ENCODE measurements at regions not wholly inside any gene's neighbourhood (a gene's known extent, or its start where the extent isn't known, plus 50 kb on each side); places are given as distances from the start of the nearest gene placed in this dataset.
A peak's percentile ranks its signal among the peaks of the same experiment; 100 is the strongest.

DNA sequence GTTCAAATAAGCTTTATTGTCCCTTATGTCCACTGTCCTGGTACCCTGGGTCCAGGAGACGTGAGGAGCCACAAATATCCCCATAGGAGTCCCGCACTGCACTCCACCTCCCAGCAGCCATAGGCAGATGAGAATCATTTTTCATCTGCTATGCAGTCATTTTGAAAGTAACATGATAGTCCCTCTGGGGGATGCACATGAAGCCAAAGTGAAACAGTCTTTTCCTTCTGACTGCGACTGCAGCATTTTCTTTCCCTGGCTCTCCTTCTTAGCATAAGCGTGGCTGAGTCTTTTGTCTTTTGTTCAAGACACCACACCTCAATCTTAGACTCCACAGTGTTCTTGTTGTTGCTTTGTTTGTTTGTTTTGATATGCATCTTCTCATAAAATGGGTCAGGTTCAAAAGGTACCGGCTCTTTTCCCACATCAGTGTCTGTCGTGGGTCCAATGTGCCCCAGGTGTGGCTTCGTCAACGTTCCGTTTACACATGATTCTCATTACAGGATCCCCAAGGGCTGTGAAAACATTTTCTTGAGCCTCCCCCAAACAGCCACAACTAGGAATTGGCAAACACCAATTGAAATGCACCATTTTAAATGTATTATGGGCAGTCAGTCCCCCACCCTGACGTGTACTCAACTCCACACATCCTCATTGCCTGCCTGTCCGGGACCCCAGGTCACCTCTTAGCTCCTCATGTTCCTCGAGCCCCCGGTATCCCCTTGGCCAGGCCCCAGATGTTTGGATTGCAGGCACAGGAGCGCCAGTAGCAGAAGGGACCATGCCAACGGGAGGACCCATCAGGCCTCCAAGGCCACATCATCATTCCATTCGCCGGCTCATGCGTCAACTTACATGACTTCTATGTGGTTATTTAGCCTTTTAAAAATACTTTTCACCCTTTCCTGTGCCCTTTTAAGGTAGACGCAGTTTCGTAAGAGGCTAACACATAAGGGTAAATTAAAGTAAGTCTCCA is 237.8 kb upstream of the DAPK1 start:
- no peak overlapping the region for H3K4me3 ChIP-seq (ENCODE audit: low read length)
- peak overlapping the region; percentile 16 for H3K4me2 ChIP-seq (ENCODE audit: low read length)
- H3K36me3 ChIP-seq (ENCODE audit: insufficient read depth, low read length): no peaks in the 10 kb centered on the region
- no peak overlapping the region for H3K9ac ChIP-seq (ENCODE audit: low read depth, low read length)
- H3K9me3 ChIP-seq (replicated peaks; ENCODE audit: low read length): no peaks in the 10 kb centered on the region
- H3K27me3 ChIP-seq (ENCODE audit: control insufficient read depth, insufficient read depth, low read length): no peaks in the 10 kb centered on the region
- peaks cover 22% of the 10 kb centered on the region for H3K4me1 ChIP-seq (ENCODE audit: control insufficient read depth, insufficient read depth, low read length)

DNA sequence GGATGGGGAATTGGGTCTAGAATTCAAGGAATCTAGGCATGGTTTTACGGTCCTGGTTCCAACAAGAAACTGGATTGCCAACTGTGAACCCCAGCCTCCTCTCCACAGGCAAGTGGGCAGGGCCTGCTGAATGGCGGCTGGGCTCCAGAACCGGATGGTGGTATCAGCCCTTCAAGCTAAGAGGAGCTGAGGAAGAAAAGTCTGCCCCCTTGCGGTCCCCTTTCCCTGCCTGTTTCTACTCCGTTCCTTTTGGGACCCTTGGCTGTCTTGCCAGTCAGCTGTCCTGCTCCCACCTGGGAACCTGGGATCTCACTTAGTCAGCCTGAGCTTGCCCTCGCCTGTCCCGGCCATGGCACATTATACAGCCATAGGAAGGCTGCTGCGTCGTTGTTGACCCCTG is 234.4 kb upstream of the DAPK1 start:
- Histone ChIP-seq H3K4me1 (ENCODE audit: control insufficient read depth, insufficient read depth, low read length) (peaks cover 29% of the 10 kb centered on the region), H3K4me3 (ENCODE audit: low read length) (no peak overlapping the region), H3K9ac (ENCODE audit: low read depth, low read length) (no peak overlapping the region), H3K27me3 (ENCODE audit: control insufficient read depth, insufficient read depth, low read length) (no peaks in the 10 kb centered on the region), H3K9me3 (replicated peaks; ENCODE audit: low read length) (no peaks in the 10 kb centered on the region), H3K4me2 (ENCODE audit: low read length) (no peak overlapping the region), H3K36me3 (ENCODE audit: insufficient read depth, low read length) (no peaks in the 10 kb centered on the region)

DNA sequence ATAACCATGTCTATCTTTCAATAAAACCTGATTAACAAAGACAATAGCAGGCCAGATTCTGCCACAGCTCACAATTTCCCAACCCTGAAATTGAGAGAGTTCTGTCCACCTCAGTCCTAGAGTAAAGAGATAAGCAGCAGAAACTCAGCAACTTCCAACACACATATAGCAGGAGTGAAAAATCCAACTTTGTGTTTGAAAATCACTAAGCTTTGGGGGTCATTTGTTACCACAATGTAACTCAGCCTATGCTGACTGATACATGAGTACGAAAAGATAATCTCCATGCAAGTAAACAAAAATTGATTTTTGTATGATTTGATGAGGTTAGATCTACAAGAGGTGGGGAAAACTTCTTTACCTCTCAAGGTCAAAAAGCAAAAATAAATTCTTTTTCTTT is 231.0 kb upstream of the DAPK1 start:
- Histone ChIP-seq H3K4me2 (ENCODE audit: low read length) (no peak overlapping the region), H3K9me3 (replicated peaks; ENCODE audit: low read length) (no peaks in the 10 kb centered on the region), H3K9ac (ENCODE audit: low read depth, low read length) (peak overlapping the region; percentile 69), H3K27me3 (ENCODE audit: control insufficient read depth, insufficient read depth, low read length) (no peaks in the 10 kb centered on the region), H3K4me1 (ENCODE audit: control insufficient read depth, insufficient read depth, low read length) (peaks cover 52% of the 10 kb centered on the region), H3K4me3 (ENCODE audit: low read length) (no peak overlapping the region), H3K36me3 (ENCODE audit: insufficient read depth, low read length) (no peaks in the 10 kb centered on the region)

DNA sequence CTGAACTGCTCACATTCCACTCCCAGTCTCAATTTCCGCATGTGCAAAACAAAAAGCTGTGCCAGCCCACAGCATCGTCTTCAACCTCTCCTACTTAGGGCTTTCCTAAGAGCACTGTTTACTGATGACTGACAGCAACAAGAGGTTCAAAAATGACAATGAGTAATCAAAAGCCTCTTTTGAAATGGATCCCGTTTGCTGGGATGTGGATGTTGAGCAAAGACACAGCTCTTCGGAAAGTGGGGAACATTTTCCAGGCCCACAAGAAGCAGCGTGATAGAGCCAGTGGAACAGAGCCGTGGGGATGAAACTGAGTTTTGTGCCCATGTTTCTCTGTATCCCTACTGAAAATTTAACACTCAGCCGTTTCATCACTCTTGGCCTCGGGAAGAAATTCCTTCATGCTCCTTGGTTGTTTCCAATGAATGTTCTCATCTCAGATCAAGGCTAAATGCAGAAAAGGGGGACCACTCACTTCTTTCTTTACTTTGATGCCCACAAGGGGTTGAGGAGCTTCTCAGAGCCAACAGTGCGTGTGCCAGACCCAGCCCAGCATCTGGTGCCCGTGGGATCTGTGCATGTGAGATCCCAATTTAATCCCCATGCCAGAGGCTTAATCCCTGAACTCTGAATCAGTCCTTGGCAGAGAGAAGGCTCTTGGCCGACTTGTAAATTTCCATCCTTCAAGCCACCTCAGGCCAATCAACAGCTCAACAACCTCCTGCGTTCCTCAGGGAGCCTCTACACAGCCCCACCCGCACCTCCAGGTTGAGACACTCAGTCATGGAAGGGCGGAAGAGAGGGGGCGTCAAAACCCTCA is 230.2 kb upstream of the DAPK1 start:
- peaks cover 60% of the 10 kb centered on the region for H3K4me1 ChIP-seq (ENCODE audit: control insufficient read depth, insufficient read depth, low read length)
- peak overlapping the region; percentile 6 for H3K4me3 ChIP-seq (ENCODE audit: low read length)
- H3K36me3 ChIP-seq (ENCODE audit: insufficient read depth, low read length): no peaks in the 10 kb centered on the region
- H3K4me2 ChIP-seq (ENCODE audit: low read length): peak overlapping the region; percentile 32
- no peaks in the 10 kb centered on the region for H3K27me3 ChIP-seq (ENCODE audit: control insufficient read depth, insufficient read depth, low read length)
- H3K9me3 ChIP-seq (replicated peaks; ENCODE audit: low read length): no peaks in the 10 kb centered on the region
- H3K9ac ChIP-seq (ENCODE audit: low read depth, low read length): peak overlapping the region; percentile 69

DNA sequence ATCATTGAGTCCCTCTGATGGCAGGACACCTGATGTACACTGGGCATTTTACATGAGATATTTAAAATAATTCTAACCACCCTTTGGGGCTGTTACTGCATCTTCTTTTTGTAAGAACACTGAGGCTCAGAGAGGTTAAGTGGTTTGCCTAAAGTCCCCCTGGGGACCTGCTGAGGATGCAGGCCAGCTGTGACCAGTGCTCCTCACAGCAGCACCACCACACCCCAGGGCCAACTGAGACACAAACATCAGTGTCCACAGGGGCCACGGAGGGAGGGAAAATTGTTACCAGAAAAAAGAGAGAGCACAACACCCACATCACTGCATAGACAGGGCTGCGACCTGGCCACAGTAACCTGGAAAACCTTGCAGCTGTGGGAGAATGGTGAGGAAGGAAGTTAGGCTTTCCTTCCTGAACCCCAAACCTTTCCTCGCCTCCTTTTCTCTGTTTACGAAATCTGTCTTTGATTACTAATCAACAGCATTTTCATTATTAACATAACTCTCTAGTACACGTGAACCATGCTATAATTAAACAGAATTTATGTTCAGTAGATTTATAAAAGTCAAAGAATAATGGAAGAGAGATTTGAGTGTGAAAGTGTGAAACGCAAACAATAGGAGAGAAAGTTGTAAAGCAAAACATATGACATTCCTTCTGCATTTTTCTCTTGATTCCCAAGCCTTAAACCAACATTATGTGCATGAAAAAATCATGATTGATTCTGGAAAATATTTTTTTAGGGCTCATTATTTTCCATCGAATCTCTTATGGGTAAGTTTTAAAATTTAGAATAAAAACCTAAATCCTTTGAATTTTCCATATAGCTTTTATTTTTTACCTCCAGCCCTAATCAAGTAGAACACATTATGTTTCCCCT is 228.1 kb upstream of the DAPK1 start:
- no peaks in the 10 kb centered on the region for H3K9me3 ChIP-seq (replicated peaks; ENCODE audit: low read length)
- H3K4me1 ChIP-seq (ENCODE audit: control insufficient read depth, insufficient read depth, low read length): peaks cover 70% of the 10 kb centered on the region
- H3K36me3 ChIP-seq (ENCODE audit: insufficient read depth, low read length): no peaks in the 10 kb centered on the region
- peak overlapping the region; percentile 89 for H3K9ac ChIP-seq (ENCODE audit: low read depth, low read length)
- peak overlapping the region; percentile 29 for H3K4me3 ChIP-seq (ENCODE audit: low read length)
- peak overlapping the region; percentile 68 for H3K4me2 ChIP-seq (ENCODE audit: low read length)
- H3K27me3 ChIP-seq (ENCODE audit: control insufficient read depth, insufficient read depth, low read length): no peaks in the 10 kb centered on the region

DNA sequence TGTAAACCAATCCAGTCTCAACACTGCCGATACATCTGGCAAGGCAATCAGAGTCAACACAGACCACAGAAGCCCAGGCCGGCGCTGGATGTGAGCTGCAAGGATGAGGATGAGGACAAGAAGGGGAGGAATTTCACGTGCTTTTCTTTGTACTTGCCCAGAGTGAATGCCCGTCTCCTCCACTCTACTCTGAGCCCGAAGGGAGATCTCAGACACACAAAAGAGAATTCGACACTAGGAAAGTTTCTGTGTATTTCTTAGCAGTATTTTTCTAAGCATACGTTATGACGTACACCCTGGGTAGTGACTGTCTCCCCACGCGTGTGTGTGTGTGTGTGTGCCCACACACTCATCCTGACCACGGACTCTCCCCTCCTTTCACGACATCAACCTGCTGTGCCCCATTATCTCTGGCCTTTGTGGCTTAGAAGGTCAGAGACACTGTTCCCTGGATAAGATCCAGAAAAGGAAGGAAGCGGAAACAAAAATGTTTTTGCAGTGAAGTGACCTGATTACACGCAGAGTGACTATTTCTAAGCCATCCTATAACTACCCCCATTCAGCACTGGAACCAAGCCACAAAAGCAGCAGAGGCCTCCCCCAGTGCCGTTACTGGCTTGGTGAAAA is 227.3 kb upstream of the DAPK1 start:
- Histone ChIP-seq H3K36me3 (ENCODE audit: insufficient read depth, low read length) (no peaks in the 10 kb centered on the region), H3K4me1 (ENCODE audit: control insufficient read depth, insufficient read depth, low read length) (peaks cover 78% of the 10 kb centered on the region), H3K4me3 (ENCODE audit: low read length) (peak overlapping the region; percentile 34), H3K9ac (ENCODE audit: low read depth, low read length) (peak overlapping the region; percentile 89), H3K27me3 (ENCODE audit: control insufficient read depth, insufficient read depth, low read length) (no peaks in the 10 kb centered on the region), H3K9me3 (replicated peaks; ENCODE audit: low read length) (no peaks in the 10 kb centered on the region), H3K4me2 (ENCODE audit: low read length) (peak overlapping the region; percentile 68)

DNA sequence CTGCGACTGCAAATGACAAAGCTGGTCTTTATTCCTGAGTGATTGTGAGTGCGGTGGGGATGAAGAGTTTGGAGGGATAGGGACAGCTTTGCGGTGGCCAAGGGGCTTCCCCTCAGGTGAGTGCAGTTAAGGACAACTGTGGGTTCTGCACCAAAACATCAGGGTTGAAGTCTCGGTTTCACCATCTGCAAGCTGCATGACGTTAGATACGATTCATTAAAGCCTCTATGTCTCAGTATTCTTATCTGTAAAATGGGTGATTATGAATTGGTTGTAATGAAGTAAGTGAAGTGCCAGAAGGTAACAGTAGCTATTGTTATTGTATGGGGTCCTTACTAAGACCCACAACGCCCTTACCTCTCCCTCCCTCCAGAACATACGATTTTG is 226.8 kb upstream of the DAPK1 start:
- H3K36me3 ChIP-seq (ENCODE audit: insufficient read depth, low read length): no peaks in the 10 kb centered on the region
- peaks cover 83% of the 10 kb centered on the region for H3K4me1 ChIP-seq (ENCODE audit: control insufficient read depth, insufficient read depth, low read length)
- H3K4me3 ChIP-seq (ENCODE audit: low read length): peak overlapping the region; percentile 34
- peak overlapping the region; percentile 68 for H3K4me2 ChIP-seq (ENCODE audit: low read length)
- no peaks in the 10 kb centered on the region for H3K27me3 ChIP-seq (ENCODE audit: control insufficient read depth, insufficient read depth, low read length)
- no peaks in the 10 kb centered on the region for H3K9me3 ChIP-seq (replicated peaks; ENCODE audit: low read length)
- peak overlapping the region; percentile 89 for H3K9ac ChIP-seq (ENCODE audit: low read depth, low read length)

DNA sequence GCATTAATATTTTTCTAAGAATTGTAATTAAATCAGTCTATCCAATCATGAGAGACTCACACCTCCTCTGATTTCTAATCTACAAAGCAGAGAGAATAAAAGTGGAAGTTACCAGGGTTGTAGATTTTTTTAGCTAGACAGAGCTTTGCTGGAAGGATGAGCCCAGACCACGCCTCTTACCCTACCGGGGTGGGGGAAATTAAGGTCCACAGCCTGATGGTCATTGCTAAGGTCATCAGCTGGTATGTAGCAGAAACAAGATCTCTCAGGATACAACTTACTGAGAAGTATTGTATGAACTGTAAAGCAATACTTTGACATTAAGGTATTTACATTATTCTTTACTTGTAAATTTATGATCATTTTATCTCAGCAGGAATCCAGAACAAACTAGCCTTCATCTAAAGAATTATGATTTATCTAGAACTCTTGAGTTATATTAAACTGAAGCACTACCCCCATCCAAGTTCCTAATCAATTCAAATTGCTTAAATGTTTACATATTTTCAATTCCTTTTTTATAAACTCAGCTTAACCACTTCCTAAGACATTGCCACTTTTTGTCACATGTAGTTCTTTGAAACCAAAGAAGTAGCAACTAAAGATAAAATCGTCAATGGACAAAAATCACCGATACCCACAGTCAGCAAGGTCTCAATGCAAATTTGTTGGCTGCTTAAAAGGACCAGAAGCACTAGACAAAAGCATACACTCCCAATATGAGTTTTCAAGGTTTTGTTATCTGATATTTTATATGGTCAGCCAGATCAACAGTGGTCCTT is 225.8 kb upstream of the DAPK1 start:
- Histone ChIP-seq H3K9me3 (replicated peaks; ENCODE audit: low read length) (no peaks in the 10 kb centered on the region), H3K4me2 (ENCODE audit: low read length) (peak overlapping the region; percentile 68), H3K9ac (ENCODE audit: low read depth, low read length) (peak overlapping the region; percentile 89), H3K36me3 (ENCODE audit: insufficient read depth, low read length) (no peaks in the 10 kb centered on the region), H3K4me1 (ENCODE audit: control insufficient read depth, insufficient read depth, low read length) (peaks cover 85% of the 10 kb centered on the region), H3K27me3 (ENCODE audit: control insufficient read depth, insufficient read depth, low read length) (no peaks in the 10 kb centered on the region), H3K4me3 (ENCODE audit: low read length) (no peak overlapping the region)

DNA sequence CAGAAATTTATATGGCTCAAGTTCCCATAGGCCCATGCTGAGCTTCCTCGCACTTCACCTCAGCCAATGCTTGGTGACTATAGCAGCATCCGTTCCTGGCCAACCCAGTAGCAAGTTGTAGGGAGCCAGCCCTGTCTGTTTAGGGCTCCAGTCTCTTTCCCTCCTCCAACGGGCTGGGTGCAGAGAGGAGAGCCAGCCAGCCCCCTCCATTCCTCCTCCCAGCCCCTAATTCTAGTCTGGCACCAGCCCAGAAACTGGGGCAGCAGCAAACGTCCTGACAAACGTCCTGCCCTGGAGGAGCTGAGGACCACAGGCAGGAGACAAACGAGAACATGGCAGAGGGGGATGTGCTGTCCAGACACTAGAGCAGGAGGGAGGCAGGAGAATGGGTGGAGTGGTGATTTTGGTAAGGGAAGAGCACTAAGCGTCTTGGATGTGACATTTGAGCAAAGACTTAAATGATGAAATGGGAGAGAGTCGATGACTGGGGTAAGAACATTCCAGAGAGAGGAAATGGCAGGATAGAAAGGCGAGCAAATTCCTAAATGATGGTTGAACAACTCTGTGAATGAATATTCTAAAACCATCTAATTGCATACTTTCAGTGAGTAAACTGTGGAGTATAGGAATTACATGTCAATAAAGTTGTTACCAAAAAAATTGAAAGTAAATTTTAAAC is 222.5 kb upstream of the DAPK1 start:
- Histone ChIP-seq H3K4me1 (ENCODE audit: control insufficient read depth, insufficient read depth, low read length) (peaks cover 78% of the 10 kb centered on the region), H3K4me2 (ENCODE audit: low read length) (peak overlapping the region; percentile 50), H3K9me3 (replicated peaks; ENCODE audit: low read length) (no peaks in the 10 kb centered on the region), H3K36me3 (ENCODE audit: insufficient read depth, low read length) (no peaks in the 10 kb centered on the region), H3K27me3 (ENCODE audit: control insufficient read depth, insufficient read depth, low read length) (no peaks in the 10 kb centered on the region), H3K9ac (ENCODE audit: low read depth, low read length) (peak overlapping the region; percentile 85), H3K4me3 (ENCODE audit: low read length) (peak overlapping the region; percentile 52)

Measured in skeletal muscle satellite cell (primary cell).